VCaP (cell line): ENCODE measurements at regions not wholly inside any gene's neighbourhood (a gene's known extent, or its start where the extent isn't known, plus 50 kb on each side); places are given as distances from the start of the nearest gene placed in this dataset.
A peak's percentile ranks its signal among the peaks of the same experiment; 100 is the strongest.

ENCODE experiments used
- H3K27ac ChIP-seq: fragments of 450-650 bp; 2 replicates; pipeline ENCODE4 v1.5.1; 2017
- CTCF ChIP-seq: fragments of 450-650 bp; conservative IDR thresholded peaks from 2 replicates; pipeline ENCODE4 v1.5.1; 2017; ENCODE audit warnings: mild to moderate bottlenecking, moderate library complexity

DNA sequence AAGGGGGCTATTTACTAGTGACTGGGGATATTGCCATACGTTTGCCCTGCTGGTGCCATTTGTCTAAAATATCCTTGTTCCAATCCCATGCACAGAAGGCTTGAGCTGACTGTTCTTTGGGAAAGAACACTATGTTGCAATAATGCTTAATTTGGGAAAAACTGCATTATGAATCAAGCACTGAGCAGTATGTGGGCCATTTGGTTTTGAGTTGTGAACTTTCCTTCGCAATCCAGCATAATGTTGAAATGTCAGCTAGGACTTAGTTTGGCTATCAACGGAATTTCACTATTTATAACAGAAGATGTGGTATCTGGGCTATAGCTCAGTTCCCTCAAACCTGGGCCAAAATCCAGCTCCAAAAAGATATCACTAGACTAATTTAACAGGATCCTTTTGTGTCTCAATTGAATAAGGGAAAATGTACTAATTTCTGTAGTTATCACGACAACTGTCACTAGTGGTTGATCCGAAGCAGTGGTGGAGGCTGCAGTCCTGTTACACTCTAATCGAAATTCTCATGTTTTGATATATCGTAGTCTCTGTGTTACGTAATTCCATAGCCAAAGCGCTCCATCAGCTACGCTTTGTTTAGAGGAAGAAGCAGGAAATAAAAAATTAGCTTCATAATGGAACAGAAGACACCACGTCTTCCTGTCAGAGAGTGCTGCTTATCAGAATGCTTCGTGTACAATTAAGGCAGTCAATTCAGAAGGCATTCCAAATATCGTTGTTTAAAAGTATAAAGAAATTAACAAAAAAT is 686.8 kb upstream of the SALL3 start:
- peak overlapping the region; percentile 54 for H3K27ac ChIP-seq
- TF ChIP-seq CTCF, result no peak

GRCh38 chr18:78293540-78293939 is 686.1 kb upstream of the SALL3 start:
- peak overlapping the region; percentile 54 for H3K27ac ChIP-seq
- no peak for TF ChIP-seq CTCF

DNA sequence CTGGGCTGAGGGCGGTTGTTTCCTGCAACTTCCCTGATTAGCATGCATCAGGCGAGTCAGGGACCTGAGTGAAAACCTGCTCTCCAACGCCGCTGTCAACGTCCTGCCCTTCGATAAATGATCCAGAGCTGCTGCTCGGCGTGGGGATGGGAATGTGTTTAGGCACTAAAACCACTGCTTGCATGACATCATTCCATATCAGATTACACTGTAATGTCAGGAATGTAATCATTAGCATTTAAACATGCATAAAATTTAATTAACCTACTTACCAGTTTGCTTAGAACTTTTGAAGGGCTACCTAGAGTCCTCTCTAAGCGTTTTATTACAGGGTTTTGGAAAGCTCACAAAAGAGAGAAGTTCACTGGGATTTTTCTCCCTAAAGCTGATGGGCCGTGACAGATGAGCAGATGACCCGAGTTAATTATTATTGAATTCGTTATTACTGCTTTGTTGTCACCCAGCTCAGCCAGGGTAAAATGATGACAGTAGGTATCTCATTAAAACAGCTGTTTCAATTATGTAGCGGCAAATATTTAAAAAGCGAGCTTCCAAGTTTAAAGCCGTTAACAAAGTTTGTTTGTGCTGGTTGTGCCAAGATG is 685.6 kb upstream of the SALL3 start:
- no peak for TF ChIP-seq CTCF
- peak overlapping the region; percentile 54 for H3K27ac ChIP-seq

DNA sequence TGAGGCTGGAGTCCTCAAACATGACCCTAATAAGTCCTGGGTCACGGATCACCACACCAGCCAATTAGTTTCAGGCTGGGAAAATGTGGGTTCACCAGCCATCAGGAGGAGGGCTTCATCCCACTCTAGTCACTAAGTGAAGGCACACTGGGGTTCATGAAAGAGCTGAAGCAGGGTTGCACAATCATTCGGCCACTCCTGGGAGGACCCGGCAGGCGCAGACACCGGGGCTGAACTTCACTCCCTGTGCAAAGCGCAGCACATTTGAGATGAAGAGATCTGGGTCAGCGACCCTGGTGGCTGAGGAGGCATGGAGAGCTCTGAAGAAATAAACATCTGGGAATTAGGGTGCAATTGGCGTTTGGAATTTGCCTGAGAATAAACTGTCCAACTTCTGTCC is 684.4 kb upstream of the SALL3 start:
- no peak for TF ChIP-seq CTCF
- H3K27ac ChIP-seq, result no peak overlapping the region

- H3K27ac ChIP-seq, result no peak overlapping the region
- TF ChIP-seq CTCF, result no peak
Measured at GRCh38 chr18:78296166-78296565, 683.5 kb upstream of the SALL3 start.

GRCh38 chr18:78297048-78297447 is 682.6 kb upstream of the SALL3 start:
- no peak overlapping the region for H3K27ac ChIP-seq

More at GRCh38 chr18:78297048-78297447, 682.6 kb upstream of the SALL3 start:
- TF ChIP-seq CTCF, result no peak
